ENCODE measurements at regions not wholly inside any gene's neighbourhood (a gene's known extent, or its start where the extent isn't known, plus 50 kb on each side); places are given as distances from the start of the nearest gene placed in this dataset.
A peak's percentile ranks its signal among the peaks of the same experiment; 100 is the strongest.

DNA sequence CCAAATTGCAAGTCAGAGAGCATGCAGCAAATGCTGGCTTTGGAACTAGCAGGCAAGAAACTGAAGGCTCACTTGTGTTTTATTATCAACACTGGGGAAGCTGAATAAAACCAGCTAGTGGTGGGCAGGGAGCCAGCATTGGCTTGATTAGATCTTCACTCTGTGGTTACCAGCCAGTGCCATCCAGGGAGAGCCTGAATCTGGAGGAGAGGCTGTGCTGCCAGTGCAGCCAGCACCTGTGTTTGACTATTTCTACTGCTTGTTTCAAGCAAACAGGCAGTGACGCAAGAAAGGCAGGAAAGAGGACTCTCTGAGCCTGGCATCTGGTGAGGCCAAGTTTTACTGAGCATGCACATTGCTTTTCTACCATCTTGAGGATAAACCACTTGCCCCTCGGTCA is 247.0 kb downstream of the PHLDA1 start:
- peak; percentile 77 for DNase-seq

DNA sequence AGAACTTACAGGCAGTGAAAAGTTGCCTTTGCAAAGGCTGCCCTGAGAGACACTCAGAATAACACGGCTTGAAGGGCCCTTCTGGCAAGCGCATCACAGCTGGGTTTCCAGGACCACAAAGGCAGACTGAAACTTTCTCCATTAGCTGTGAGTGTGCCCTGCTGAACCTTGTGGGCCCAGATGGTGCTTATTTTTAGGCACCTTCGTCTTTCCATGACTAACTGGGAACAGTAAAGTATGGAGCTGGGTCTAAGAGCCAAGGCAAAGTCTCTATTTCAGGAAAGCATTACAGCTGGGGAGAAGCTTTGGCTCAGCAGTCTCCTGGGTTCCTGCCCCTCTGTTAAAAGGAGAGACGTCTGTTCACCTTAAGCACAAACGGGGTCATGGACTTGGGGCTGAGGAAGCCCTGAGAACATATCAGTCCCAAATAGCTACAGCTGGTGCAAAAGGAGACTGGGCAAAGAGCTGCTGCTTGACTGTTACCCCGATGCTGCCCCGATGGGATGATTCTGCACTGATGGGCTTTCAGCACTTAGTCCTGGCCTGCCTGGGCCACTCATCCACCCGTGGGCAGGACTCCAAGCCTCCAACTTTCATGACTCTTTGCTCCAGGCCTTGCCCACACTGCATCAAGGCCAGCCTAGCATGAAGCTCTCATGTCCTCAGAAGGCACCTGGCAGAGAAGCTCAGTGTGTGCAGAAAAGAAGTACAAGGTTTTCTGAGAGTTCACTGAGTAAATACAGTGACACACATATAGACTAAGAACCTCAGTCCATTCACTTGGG is 248.3 kb downstream of the PHLDA1 start:
- no peak for DNase-seq

DNA sequence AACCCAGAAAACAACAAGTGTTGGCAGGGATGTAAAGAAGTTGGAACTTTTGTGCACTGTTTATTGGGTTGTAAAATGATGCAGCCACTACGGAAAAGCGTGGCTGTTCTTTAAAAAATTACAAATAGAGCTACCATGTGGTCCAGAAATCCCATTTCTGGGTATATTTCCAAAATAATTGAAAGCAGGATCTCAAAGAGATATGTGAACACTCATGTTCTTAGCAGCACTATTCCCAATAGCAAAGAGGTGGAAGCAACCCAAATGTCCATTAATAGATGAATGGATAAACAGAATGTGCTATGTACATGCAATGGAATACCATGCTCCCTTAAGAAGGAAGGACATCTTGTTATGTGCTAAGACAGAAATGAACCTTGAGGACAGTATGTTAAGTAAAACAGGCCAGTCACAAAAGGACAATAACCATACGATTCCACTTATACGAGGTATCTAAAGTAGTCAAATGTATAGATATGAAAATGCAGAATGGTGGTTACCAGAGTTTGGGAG is 249.5 kb downstream of the PHLDA1 start:
- DNase-seq = no peak

DNA sequence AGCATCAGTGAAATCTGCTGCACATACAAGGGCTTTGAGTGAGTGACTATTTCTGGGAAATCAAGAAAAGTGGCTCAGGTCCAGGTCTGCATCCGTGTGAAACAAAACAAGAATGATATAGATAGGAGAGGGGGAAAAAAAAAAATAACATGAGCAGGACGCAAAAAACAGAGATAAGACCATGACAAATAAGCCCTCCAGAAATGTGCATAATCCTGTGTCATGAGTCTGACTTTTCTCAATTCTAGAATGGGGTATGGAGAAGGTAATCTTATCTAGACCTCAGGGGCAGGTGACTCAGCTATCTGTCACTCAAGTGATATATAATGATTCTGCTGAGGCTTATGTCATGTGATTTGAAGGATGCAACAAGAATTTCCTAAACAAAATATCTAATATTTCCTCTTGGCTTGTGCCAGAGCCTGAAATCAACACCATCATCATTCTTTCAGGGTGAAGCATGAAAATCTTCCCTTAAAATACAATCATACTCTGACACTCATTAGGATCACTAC is 250.0 kb downstream of the PHLDA1 start:
- no peak for DNase-seq

GRCh38 chr12:75779891-75780496 is 251.6 kb downstream of the PHLDA1 start:
- DNase-seq = peak; percentile 85

- DNase-seq = peak; percentile 68
These were observed 257.1 kb downstream of the PHLDA1 start for GRCh38 chr12:75774261-75775052.

DNA sequence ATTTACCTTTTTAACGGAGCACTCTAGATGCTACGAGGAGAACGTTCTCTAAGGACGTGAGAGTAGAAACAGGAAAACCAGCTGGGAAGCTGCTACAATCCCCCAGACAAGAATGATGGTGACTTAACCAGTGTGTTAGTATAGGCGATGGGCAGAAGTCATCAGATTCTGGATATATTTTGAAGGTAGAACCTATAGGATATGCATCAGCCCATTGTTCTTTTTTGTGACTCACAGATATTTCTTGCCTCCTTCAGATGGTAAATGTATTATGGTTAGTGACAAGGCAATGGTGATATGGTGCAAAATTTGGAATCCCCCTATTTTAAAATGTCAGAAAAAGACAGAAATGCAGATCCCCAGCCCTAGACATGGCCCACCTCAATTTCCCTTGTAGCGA is 258.2 kb downstream of the PHLDA1 start:
- no peak for DNase-seq

GRCh38 chr12:75771023-75771422 is 259.6 kb upstream of the KRR1 start:
- no peak for DNase-seq

DNA sequence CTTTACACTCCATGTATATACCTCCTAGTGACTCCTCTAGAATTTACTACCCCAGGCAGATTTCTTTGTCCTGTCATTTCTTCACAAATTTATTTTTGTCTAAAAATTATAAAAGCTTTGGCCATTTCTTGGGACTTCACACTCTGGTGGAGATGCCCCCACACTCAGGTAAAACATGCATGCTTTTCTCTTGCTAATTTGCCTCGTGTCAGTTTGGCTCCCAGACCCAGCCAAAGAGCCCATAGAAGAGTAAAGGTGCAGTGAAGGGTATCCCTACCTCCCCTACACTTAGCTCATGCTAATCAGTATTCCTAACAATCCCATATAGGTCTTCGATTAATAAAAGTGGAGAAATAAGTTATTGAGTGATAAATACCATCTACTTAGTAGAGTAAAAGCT is 256.5 kb upstream of the KRR1 start:
- no peak for DNase-seq

DNA sequence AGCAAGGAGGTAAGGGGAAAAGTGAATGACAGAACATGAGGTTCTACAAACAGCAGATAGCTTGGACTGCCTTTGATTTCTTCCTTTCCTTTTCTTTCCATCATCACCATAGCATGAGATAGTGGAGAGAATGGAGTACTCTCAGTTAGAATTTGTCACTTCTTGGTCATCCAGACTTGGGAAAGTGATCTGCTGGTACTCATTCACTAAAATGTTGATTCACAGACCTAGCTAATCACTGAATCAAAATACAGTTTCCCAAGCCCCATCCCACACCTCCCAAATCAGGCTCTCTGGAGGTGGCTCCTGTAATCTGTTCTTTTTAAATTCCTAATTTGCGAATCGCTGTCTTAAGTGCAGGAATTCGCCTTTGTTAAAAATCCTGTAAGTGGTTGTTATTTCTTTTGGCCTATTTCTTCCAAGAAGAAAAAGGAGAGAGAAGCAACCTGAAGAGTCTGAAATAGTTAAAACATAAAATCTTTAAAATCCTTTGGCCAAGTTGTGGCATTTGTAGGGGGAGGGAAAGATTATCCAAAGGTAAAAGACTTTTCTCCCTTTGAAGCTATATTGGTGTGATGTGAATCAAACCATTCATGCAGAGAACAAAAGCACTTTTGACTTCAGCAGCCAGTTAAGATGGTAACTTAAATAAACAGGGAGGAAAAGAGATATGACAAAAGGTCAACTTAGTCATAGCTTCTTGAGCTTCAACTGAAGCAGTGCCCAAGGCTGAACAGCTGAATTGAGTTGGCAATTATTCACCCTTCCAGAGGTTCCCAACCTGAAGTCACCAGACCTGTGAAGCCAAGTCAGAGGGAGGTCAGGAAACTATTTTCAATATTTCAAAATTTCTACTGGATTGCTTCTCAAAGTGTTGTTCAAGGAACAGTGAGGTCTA is 255.1 kb upstream of the KRR1 start:
- DNase-seq = peak; percentile 32

DNA sequence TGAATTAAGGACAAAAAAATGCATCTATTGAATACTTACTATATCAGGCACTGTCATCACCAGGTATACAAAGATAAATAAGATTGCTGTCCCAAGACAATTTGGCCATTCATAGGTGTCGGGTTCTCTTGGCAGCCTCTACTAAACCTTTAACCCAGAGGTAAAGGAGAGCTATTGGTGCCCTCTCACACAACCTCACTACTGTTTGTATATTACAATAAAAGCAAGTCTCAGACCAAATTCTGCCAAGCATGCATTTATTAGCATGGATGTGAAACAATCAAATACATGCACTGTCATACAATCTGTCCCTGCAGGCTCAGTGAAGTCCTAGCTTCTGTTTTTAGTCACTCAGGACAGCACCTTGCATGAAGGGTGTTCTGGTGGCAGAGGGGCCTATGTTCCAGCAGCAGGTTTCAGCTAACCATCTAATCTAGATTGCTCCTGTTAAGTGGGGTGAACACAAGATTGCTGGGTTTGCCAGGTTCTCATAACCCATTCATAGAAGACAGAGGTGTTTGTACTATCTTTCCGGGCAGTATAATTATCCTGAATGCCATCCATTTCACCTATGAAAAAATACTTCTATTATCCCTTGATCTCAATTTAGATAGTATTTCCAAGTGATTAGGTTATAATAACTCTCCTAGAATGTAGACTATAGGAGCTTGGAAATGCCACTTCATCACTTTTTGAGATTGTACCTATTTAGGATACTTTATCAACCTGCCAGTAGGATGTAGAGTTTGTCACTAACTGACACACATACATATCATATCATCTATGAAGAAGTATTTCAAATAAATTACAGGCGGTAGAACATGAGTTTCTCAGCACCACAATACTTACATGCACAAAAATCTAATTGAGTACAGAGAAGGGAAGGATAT is 254.0 kb upstream of the KRR1 start:
- DNase-seq = peak; percentile 65

- peak; percentile 77 for DNase-seq
These were observed 252.9 kb upstream of the KRR1 start for GRCh38 chr12:75764091-75764841.

DNA sequence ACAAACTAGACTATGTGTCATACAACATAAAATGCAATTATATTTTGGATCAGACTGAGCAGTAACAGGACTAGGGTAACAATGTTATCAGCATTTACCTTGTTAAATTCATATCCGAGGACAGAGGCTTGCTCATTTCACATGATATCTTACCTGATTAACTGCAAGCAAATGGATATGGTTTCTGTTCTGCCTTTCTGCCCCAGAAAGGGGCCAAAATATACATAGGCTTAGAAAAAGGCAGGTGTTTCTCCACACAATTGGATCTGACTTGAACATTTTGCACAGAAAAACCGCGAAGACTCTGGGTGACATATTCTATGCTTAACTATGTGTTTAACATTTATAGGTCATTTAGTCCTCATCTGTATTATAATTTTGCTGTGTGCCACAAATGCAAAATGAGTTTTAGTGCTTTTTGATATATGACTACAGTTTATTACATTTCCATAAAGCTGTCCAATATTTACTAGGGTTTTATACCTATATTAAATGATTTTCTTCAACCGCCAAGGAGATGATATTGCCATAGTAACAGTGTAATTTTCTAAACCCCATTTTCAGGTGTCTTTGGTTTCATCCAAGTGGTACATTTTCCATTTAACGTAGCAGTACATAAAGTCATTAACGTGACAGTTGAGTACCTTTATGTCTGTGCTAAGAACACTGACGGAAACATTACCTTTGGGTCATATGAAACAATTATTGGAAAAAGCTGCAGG is 249.3 kb upstream of the KRR1 start:
- no peak for DNase-seq

DNA sequence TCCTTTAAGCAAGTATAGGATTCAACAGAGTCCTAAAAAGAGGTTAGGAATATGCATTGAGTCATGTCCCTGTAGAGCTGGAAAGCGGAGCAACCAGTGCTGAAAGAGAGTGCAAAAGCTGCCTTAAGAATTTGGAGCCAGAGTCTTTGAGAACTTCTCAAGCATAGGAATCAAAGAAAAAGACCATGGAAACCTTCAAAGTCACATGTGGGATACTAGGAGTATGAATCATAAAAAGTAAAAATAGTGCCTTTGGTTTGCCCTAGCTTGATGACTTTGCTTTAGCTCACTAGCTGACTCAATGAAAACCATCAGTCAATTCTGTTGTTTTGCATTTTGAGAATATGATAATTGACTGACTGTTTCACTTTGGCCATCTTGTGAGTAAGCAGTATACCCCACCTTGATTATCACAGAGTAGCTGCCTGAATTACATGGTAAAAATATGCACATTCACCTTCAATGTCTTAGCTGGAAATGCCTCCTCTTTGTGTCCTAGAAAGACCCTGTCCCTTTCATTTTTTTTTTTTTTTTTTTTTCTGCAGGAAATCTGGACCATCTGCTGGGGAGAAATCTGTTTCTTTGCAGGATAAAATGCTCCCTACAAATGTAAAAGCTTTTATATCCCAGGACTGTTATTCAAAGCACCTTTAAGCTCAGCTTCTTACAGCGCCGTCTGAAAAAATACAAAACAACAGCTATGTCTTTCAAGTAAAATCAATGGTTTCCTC is 248.6 kb upstream of the KRR1 start:
- no peak for DNase-seq

DNA sequence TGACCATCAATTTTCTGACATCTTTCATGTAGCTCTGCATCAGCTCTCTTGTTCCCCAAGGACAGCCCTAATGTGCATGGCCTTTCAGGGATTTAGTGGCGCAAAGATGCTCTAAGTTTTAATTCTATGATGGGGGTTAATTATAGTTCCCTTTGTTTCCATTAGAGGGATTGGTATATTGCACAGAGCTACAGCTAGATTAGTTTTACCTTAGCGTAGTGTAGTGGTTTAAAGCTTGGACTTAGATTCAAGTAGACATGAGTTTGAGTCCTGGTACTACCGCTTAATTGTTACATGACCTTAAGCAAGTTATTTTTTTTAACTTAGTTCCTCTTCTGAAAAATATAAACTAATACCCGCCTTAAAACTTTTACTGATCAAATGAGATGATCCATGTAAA is 247.8 kb upstream of the KRR1 start:
- DNase-seq = peak; percentile 39

- no peak for DNase-seq
These were observed 245.4 kb upstream of the KRR1 start for GRCh38 chr12:75756771-75757170.

DNA sequence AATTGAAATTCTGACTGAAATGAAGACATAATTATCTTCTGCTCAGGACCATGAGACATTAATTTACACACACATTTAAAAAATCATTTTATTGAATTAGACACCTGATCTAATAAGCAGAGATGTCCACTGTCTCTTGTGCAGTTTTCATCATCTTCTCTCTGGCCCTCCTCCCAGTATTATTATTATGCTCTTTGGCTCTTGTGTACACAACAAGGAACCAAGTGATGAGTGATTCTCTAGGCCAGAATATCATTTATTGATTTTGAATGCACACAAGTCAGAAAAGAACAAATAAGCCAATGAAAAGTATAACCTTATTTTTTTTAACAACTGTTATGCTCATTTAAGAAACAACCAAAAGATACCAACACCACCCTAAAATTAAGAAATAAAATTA is 244.7 kb upstream of the KRR1 start:
- DNase-seq = no peak

GRCh38 chr12:75754698-75755097 is 243.3 kb upstream of the KRR1 start:
- no peak for DNase-seq

DNA sequence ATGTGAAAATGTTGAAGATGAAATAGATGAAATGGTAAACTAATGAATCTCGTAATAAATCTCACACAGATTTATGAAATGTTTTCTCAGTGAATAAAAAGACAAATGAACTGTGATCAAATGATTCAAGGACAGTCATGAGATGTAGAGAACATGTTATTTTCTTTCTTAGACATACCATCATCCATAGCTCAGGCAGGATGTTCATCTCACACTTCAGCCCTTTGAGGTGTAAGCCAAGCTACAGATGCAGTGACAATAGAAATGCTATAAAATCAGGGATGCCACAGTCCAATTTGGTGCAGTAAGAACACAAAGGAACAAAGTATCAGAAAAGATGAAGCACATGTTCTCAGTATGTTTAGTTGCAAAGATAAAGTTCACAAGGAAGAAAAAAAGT is 242.7 kb upstream of the KRR1 start:
- no peak for DNase-seq
